ENCODE measurements at regions not wholly inside any gene's neighbourhood (a gene's known extent, or its start where the extent isn't known, plus 50 kb on each side); places are given as distances from the start of the nearest gene placed in this dataset.

- dilution Hi-C loops (cut with MboI; ENCODE audit: extremely low pct_ligation_motif_present, low sequenced_read_pairs), result no loop called here
- H3K9me3 ChIP-seq (replicated peaks; ENCODE audit: control insufficient read depth, insufficient read depth, low read length), result no peaks in the 10 kb centered on the region
- no peak overlapping the region for H3K4me2 ChIP-seq (ENCODE audit: insufficient read depth, low read length)
- intact Hi-C loops (cut with micrococcal nuclease), result loop anchor here (10.0 kb wide), 1 partner anchor 233 kb away; no protein-coding TSS in a partner anchor
- BruUV-seq (replicated peaks), result no TSS peak
- no peaks in the 10 kb centered on the region for H3K36me3 ChIP-seq (ENCODE audit: control insufficient read depth in 2 of 2, extremely low read depth in 1 of 2, insufficient read depth in 2 of 2, low read length in 2 of 2)
- H3K27ac ChIP-seq (ENCODE audit: insufficient read depth, low read depth, low read length), result no peak overlapping the region
- ChIA-PET POLR2A (no interaction called here), CTCF (no interaction called here)
- FAIRE-seq (no peak), DNase-seq (ENCODE audit: low read depth, low spot score) (no peak)
- TF ChIP-seq EZH2 (IDR thresholded peaks at IDR 0.05; ENCODE audit: borderline replicate concordance, low read depth, low read length, severe bottlenecking), result no peak
- TF ChIP-seq POLR2AphosphoS5 (IDR thresholded peaks at IDR 0.05; ENCODE audit: insufficient read depth, low read depth, low read length), result no peak
- no peak for TF ChIP-seq FOS (IDR thresholded peaks at IDR 0.05; ENCODE audit: borderline replicate concordance, insufficient read depth, low read length)
- TF ChIP-seq JUN (IDR thresholded peaks at IDR 0.05; ENCODE audit: borderline replicate concordance, insufficient read depth, insufficient read length, low read depth), result no peak
- no peak for TF ChIP-seq GATA2 (IDR thresholded peaks at IDR 0.05; ENCODE audit: insufficient read depth, insufficient read length, low read depth, low read length)
- TF ChIP-seq, protein P1, sequence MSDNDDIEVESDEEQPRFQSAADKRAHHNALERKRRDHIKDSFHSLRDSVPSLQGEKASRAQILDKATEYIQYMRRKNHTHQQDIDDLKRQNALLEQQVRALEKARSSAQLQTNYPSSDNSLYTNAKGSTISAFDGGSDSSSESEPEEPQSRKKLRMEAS (IDR thresholded peaks at IDR 0.05; ENCODE audit: insufficient read depth, insufficient read length), result no peak
- no peak for TF ChIP-seq POLR2A (IDR thresholded peaks at IDR 0.05; ENCODE audit: low read depth, low read length)
- TF ChIP-seq, protein P2, sequence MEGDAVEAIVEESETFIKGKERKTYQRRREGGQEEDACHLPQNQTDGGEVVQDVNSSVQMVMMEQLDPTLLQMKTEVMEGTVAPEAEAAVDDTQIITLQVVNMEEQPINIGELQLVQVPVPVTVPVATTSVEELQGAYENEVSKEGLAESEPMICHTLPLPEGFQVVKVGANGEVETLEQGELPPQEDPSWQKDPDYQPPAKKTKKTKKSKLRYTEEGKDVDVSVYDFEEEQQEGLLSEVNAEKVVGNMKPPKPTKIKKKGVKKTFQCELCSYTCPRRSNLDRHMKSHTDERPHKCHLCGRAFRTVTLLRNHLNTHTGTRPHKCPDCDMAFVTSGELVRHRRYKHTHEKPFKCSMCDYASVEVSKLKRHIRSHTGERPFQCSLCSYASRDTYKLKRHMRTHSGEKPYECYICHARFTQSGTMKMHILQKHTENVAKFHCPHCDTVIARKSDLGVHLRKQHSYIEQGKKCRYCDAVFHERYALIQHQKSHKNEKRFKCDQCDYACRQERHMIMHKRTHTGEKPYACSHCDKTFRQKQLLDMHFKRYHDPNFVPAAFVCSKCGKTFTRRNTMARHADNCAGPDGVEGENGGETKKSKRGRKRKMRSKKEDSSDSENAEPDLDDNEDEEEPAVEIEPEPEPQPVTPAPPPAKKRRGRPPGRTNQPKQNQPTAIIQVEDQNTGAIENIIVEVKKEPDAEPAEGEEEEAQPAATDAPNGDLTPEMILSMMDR (IDR thresholded peaks at IDR 0.05; ENCODE audit: extremely low read depth in 1 of 2, insufficient read depth in 1 of 2, low read depth in 1 of 2, low read length in 2 of 2), result no peak
- no peak for TF ChIP-seq MYC (IDR thresholded peaks at IDR 0.05; ENCODE audit: low read depth, low read length)
- no peaks in the 10 kb centered on the region for H3K27me3 ChIP-seq (ENCODE audit: control insufficient read depth in 2 of 2, insufficient read depth in 2 of 2, low read length in 2 of 2)
- no peak overlapping the region for H3K9ac ChIP-seq (replicated peaks; ENCODE audit: extremely low read depth, insufficient read depth, low read length)
- H2AFZ ChIP-seq (ENCODE audit: low read depth, low read length), result no peak overlapping the region
- no peak overlapping the region for H3K4me3 ChIP-seq (replicated peaks in 1 of 3; ENCODE audit: insufficient read depth in 1 of 3, low read depth in 1 of 3, low read length in 3 of 3)
- no peaks in the 10 kb centered on the region for H4K20me1 ChIP-seq (replicated peaks; ENCODE audit: control insufficient read depth, extremely low read depth, insufficient read depth, low read length)
- no peaks in the 10 kb centered on the region for H3K4me1 ChIP-seq (ENCODE audit: control insufficient read depth, extremely low read depth, insufficient read depth, low read length)
- no peaks in the 10 kb centered on the region for H3K9me1 ChIP-seq (replicated peaks; ENCODE audit: control insufficient read depth, extremely low read depth, insufficient read depth, low read length)
- no peaks in the 10 kb centered on the region for H3K79me2 ChIP-seq (ENCODE audit: control insufficient read depth, insufficient read depth, low read length)
These were observed 98.9 kb upstream of the SGCG start for GRCh38 chr13:23081901-23082300.

All from endothelial cell of umbilical vein (primary cell).